Uterus (tissue), 2 donors: ENCODE measurements at regions not wholly inside any gene's neighbourhood (a gene's known extent, or its start where the extent isn't known, plus 50 kb on each side); places are given as distances from the start of the nearest gene placed in this dataset.

ENCODE experiments used
- POLR2A ChIP-seq, 2 donors: fragments of 450-650 bp; IDR thresholded peaks; one replicate each; pipeline ENCODE4 v1.6.1; 2016; ENCODE audit warnings: antibody characterized with exemption in 2 of 2, mild to moderate bottlenecking in 1 of 2, moderate library complexity in 1 of 2
- TF ChIP-seq, protein P1 (sequence below), 4 experiments: fragments of 200-600 bp in 2 of 4; fragments of 450-650 bp in 2 of 4; sonication (generic) in 2 of 4; IDR thresholded peaks; one replicate each; pipeline ENCODE4 v1.5.1; 2016 to 2019; ENCODE audit warnings: antibody characterized with exemption in 4 of 4, mild to moderate bottlenecking in 2 of 4, moderate library complexity in 1 of 4

DNA sequence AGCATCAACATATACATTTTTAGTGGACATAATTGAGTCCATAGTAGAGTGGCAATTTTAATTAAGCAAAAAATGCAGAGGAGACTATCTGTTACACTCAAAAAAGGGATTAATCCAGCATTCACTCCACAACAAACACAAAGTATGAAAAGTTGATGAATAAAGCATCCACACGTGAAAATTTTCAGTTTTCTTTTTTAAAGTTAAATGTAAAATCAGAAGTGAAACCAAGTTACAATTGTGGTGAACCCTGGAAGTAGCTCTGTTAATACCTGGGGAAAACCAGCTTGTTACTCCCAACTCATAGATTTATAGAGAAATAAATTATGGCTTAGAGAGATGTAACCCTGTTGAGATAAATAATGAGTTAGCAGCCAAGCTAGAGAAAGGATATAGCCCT is 807.8 kb downstream of the TRIB2 start:
- TF ChIP-seq, protein P1, sequence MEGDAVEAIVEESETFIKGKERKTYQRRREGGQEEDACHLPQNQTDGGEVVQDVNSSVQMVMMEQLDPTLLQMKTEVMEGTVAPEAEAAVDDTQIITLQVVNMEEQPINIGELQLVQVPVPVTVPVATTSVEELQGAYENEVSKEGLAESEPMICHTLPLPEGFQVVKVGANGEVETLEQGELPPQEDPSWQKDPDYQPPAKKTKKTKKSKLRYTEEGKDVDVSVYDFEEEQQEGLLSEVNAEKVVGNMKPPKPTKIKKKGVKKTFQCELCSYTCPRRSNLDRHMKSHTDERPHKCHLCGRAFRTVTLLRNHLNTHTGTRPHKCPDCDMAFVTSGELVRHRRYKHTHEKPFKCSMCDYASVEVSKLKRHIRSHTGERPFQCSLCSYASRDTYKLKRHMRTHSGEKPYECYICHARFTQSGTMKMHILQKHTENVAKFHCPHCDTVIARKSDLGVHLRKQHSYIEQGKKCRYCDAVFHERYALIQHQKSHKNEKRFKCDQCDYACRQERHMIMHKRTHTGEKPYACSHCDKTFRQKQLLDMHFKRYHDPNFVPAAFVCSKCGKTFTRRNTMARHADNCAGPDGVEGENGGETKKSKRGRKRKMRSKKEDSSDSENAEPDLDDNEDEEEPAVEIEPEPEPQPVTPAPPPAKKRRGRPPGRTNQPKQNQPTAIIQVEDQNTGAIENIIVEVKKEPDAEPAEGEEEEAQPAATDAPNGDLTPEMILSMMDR (IDR thresholded peaks at IDR 0.05) = no peak
- no peak for TF ChIP-seq POLR2A (IDR thresholded peaks at IDR 0.05)
